HG02943 (cell line): ENCODE measurements at regions not wholly inside any gene's neighbourhood (a gene's known extent, or its start where the extent isn't known, plus 50 kb on each side); places are given as distances from the start of the nearest gene placed in this dataset.

Experiments
- ATAC-seq: cut with Tn5 transposase; IDR thresholded peaks from one replicate; pipeline ENCODE4 v1.9.1; 2021; ENCODE audit warnings: mild to moderate bottlenecking, low read depth, moderate library complexity; ENCODE audit not compliant: unreplicated experiment

DNA sequence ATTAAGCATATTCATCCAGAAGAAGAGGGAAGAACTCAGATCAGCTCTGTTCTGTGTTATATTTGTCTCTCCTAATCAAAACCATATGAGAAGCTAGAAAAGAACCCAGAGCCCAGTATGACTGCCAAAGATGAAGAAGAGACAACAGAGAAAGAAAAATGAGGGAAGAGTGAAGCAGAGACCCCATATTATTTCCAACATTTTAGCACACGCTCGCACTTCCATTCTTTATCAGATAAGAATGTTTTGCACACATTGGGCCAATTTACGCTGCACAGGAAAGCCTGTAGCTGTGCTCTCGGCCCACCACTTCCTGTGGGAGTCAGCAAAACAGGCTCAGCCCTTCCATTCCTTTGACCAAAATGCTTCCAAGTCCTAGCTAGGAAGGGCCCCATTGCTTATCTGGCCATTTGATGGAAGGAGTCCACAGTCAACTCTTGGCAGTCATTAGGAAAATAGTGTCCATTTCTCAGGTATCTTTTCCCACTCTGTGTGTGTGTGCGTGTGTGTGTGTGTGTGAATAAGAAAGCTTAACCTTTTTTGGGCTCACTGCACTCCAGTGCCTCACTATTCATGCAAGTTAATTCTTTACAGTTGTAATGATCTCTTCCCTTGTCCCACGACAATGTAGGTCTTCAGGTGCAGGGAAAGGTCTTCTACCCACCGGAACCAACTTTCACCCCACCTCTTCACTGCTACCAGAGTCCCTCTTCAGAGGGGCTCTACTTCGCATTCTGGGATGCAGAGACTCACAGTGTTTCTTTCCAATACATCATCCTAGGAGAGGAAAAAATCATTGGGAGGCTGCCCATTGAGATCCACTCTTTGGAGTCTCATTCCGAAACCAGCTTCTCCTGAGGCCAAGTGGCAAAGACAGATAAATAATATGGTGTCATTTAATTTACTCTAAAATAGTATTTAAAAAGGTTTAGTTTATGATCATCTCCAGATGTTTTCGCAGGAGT, 237.5 kb downstream of the COG6 start:
- no peak for ATAC-seq

DNA sequence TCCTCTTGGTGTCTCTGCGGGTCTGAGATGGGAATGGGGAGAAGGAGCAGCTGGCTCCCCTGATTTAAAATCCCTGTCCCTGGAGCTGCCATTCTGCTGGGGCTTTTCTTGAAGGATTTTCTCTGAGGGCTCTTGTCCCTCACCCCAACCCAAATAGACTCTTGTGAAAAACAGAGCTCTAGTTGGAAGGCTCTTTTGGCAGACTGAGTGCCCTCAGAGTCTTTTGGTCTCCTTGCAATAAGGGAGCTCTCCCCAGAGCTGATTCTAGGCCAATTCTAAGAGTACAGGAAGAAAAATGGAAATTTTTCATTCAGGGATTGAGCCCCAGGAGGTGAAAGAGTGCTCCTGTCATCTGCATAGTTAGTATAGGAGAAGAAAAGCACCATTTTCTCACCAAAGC, 238.3 kb downstream of the COG6 start:
- no peak for ATAC-seq

DNA sequence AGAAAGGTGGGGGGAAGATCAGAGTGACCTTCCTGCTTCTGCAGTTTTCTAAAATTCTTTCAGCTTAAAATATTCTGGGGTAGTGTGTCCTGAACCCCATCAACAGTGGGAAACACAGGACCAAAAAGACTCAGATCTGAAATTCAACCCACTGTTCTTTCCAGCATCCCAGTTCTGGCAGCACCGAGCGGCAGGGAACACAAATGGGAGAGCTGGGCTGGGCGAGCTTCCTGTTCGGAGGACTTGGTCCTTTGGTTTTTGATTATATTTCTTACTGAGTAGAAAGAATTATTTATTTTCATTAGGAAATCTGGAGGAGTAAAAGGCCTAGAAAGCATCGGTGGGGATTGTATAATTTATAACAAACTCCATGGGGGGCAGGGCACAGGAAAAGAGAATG, 239.1 kb downstream of the COG6 start:
- no peak for ATAC-seq

DNA sequence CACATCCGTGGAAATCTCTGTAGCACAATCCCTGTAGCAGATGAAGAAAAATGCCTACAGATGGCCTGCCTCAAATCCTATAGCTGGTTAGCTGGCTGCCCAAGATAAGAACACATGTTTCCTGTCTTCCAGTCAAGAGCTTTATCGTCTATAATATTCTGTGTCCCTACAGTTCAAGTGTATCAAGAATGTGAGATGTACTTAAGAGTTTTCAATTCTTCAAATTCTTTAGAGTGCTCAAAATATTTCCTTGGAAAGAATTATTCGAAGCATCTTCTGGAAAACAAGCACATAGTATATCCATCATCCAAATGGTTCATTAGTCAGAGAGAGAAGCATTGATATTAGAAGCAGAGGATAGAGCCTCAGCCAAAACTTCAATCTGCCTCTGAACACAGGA, 239.8 kb downstream of the COG6 start:
- ATAC-seq: no peak

DNA sequence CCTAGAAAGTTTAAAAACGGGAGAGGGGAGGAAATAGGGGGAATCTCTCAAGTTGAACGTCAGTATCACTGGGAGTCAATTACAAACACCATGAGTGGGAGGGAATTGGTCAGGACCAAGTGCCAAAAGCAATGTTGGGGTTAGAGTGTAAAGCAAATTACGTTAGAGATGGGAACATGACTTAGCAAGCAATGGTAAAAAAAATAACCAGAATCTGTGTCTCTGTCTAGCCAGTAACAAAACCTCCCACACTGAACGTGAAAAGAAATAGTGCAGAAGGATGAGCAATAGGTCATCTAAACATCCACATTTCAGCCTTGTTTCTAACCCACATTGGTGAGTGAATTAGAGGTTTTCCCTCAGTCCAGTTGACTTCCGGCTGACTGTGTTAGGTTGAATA, 242.2 kb downstream of the COG6 start:
- no peak for ATAC-seq

DNA sequence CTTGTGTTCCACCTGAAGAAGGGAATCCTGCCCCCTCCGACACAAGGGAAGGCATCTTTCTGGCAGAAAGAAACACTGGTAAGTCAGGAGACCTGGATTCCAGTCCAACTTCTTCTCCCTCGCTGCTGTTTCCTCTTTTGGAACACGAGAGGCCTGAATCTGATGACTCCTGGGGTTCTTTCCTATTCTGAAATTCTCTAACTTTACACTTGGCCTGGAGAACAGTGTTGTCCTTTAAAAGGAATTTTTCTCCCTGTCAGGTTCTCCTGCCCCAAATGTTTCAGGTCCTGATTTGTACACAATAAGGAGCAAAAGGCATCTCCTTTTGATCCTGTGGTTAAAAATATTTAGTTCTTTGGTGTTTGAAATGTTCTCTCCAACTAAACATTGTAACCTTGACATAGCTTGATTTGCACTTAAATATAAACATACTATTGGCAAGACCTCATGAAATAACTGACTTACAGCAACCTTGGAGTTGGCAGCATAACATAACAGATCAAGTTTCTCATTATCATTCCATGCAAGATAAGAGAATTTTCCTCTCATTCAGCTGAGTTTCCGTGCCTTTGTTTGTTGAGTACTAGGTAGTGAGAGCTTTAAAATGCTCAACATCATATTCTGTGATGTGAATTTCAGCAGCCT, 244.8 kb downstream of the COG6 start:
- ATAC-seq: no peak

DNA sequence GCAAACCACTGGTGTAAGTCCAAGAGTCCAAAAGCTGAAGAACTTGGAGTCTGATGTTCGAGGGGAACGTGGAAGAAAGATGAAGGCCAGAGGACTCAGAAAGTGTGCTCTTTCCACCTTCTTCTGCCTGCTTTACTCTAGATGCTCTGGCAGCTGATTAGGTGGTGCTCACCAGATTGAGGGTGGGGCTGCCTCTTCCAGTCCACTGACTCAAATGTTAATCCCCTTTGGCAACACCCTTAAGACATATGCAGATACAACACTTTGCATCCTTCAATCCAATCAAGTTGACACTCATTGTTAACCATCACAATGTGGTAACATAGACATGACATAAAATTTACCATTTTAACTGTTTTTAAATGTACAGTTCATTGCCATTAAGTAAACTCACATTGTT, 249.5 kb downstream of the COG6 start:
- no peak for ATAC-seq

DNA sequence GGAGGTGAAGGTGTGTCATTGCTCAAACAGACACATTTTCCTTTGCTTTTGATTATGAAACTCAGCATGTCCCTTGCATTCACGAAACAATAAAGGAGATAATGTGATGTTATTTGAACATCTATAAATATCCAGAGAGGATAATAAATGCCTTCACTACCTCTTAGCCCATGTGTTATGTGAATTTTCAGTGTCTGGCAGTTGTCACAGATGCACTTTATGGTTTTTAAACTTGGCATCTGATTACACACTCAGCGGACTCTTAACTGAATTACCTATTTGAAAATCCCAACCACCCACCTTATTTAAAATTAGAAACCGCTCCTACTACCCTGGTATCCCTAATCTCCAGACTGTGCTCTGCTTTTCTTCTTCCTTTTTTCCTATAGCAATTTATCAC, 254.2 kb downstream of the COG6 start:
- no peak for ATAC-seq

DNA sequence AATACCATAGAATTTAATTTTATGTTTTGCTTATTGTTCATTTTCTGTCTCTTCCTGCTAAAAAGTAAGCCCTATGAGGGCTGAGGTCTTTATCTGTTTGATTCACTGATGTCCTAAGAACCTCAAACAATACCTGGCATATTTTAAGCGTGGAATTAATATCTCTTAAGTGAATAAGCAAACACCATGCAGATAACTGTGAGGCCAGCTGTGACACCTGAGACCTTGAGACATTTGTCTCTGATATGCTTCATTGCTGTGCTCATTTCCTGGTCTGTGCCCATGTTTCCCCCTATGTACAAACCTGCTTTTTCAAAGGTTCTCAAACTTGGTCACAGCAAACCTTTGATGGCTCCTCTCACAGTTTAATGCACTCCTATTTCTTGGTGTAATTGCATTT, 254.6 kb downstream of the COG6 start:
- no peak for ATAC-seq

DNA sequence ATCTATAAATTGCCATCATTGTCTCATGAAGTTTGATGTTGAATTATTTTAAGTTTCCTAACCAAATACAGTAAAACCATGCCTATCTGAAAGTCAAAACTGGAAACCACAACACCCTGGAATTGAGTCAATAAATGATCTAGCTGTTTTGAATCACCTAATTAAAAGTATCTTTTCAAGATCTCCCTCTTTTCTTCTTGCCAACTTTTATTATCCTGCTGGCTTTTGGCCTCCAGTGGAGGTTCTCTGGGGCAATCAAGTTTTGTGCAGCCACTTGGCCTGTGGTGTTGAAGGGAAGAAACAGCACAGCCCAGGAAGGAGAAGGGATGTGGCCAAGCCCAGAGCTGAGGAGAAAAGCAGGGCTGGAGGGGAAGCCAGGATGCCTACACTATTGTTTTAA, 255.4 kb downstream of the COG6 start:
- no peak for ATAC-seq

DNA sequence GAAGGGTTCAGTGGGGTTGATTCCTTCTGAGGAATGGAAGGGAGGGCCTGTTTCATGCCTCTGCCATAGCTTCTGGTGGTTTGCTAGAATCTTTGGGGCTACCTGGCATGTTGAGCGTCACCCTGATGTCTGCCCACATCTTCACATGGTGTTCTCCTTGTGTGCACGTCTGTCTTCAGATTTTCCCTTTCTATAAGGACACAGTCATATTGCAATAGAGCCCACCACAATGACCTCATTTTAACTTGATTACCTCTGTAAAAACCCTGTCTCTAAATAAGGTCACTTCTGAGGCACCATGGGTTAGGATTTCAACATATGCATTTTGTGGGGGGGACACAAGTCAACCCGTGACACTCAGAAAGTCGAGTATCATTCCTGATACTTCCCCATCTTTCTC, 257.9 kb downstream of the COG6 start:
- no peak for ATAC-seq

DNA sequence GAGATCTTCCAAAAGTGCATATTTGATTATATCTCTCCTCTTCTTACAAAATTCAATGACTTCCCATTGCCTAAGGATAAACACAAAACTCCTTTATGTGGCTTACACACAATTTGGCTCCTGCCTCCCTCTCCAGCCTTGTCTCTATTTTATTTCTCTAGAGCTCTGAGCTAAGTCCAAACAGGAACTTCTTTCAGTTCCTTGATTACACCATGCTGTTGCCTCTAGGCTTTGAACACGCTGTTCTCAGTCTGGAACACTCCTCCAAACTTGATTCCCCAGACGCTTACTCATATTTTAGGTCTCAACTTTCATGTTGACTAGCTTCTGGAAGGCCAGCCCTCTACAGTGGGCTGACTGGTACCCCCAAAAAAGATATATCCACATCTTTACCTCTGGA, 258.5 kb downstream of the COG6 start:
- ATAC-seq: no peak

DNA sequence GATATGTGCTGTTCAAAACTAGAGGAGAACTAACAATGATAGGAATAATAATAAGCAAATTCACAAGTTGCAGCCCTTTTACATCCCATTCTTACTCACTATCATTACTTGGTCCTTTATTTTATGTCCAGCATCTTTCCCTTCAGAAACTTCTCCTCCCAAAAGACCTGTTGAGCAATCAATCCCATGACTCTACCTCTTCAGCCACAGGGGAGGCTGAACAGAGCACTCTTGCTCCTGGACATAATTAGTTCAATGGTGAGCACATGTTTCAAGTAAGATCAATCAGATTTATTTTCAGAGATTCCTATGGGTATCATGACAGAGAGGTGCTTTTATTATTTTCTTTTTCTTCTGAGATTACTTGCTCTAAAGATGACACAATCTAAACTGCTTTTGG, 260.0 kb downstream of the COG6 start:
- no peak for ATAC-seq

DNA sequence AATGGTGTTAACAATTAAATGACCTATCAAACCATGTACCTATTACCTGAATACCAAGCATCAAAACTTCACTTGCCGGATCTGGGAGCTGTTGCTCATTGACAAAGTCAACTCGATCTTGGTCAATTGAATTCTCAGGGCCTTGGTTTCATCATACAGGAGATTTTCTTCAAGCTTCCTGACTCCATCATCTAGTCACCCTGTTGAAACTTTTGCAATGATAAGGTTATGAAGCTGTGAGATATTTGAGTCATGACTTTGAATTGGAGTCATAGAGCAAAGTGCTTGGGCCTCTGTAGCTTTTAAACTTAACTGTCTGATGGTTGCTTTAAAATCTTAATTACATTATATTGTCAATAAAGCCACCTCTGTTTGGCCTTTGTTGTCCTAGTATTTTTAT, 260.9 kb downstream of the COG6 start:
- ATAC-seq: no peak

DNA sequence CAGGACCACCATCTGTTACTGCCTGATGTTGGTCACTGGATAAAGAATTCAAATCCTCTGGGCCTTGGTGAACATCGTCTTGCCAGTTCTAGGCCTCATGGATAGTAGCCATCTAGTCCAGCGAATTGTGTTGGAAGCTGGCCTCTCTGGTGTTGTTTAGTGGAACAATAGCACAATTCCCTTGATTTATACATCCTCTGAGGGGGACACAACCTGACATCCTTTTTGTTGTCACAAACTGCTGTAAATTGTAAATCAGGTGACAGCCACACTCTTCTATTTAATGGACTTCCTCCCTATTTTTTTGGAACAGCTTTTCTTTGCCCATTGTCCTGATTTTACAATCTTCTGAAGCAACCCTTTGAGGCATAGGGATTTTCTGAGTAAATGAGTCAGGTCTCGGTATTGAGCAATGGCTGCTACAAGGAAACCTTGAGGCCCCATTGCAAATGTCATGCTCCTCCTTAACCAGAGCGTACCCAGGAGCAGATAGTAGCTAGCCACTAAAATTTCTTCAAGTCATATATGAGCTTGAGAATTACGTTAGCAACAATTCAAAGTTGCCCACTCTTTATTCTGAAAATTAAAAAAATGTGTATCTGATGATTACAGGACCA, 263.3 kb downstream of the COG6 start:
- no peak for ATAC-seq

DNA sequence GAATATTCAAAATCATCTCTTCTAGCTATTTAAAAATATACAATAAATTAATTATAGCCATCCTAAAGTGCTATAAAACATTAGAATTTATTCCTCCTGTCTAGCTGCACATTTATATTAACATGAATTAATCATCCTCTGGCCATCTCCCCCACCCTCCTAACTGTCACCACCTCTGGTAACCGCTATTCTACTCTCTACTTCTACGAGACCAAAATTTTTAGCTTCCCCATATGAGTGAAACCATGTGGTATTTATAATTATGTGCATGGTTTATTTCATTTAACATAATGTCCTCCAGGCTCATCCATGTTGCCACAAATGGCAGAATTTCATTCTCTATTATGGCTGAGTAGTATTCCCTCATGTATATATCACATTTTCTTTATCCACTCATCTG, 265.2 kb downstream of the COG6 start:
- no peak for ATAC-seq

DNA sequence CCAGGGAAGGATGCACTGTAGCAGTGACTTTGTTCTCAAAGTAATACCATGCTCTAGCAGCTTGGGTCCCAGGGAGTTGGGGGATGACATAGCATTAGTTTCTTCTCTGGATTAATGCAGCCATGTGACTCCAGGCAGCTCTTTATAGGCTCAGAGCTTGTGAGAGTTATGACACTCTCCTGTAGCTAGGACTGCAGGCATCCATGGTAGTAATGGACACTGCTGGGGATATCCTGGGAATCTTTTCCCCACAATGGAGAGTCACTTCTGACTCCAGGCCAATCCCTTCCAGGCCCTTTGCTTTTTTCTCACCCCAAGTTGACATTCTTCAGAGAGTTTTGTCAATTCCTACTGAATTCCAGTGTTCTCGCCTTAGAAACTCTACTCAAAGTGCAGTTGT, 270.9 kb downstream of the COG6 start:
- no peak for ATAC-seq

DNA sequence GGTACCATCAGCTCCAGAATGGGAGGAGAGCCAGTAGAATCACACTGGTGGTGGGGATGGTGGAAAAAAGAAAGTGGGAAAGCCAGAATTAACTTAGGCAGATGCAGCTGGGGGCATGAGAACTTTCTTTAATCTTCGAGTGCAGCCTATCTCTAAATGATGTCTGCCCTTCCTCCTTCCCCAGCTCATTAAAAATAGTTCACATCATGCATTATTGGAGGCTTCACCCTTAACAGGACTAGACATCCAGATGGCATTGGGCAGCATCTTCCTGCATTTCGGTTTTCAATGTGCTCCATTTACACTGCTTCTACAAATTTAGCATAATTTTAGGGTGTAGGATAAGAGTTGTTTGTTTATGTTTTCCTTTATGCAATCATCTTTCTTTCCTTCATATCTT, 272.8 kb downstream of the COG6 start:
- no peak for ATAC-seq

DNA sequence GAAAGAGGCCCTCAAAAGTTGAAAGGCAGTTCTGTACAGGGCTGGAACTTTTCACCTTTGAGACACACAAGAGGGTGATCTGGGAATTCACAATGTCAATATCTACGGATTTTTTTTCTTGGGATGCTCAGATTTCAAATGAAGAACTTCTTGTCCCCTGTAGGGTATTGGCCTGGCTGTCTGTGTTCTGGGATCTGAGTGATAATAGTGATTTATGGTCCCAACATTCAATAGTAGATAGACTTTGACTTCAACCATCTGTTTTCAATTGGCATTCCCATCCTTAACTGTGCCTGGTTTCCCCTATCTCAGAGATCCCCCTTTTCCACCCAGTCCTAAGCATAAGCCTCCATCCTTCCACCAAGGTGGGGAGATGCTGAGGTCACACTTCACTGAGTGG, 274.1 kb downstream of the COG6 start:
- no peak for ATAC-seq

DNA sequence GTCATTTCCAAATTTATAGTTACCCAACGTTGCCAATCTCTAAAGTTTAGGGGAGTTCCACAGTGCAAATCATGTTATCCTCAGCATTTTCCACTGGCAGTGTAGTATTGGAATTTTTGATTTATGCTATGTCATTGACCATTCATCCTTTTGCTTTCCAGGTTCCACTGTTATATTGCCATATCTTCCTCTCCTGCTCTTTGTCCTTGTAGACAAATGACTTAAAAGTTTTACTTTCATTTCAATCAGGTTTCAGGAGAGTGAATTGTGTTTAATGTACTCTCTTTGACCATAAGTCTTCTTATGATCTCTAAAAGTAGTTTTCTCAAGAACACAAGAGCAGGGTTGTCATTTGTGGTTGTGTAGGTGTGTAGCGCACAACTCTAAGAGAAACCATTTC, 274.6 kb downstream of the COG6 start:
- no peak for ATAC-seq

DNA sequence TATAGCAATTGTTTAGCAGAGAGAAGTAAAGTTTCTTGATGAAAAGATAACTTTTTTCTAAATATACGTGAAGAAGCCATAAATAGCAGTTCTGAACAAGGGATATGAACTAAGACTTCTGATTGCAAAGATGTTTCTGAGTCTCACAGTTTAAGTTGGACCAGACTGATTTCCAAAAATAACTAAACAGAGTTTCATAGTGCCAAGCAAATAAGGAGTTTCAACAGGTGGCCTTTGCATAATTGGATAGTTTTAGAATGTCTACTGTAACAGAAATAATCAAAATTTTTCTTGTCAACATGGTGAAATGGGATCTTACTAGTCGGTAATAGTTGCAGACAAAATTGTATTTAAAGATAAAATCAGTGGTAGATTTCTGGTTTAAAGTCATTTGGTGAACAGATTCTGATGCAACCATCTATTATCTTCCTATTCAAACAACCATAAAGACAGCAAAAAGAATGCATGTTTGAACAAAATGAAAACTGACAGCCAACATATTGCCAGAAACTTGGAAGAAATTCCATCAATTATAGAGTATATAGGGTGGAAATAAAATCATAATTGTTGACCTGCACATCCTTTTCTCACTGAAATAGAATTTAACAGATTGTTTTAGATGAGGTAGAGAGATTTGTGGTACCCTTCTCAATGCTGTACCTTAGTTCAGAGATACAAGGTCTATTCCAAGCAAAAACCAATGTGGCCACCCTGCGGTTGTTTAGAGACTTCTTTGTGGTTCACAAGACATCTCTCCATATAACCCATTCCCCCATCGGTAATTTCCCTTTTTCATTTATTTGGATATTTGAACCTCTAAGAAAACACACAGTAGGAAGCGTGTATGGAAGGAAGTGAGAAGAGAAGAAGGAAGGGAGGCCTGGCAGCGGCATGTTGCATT, 275.3 kb downstream of the COG6 start:
- no peak for ATAC-seq
